Endothelial cell of umbilical vein (primary cell): ENCODE measurements at regions not wholly inside any gene's neighbourhood (a gene's known extent, or its start where the extent isn't known, plus 50 kb on each side); places are given as distances from the start of the nearest gene placed in this dataset.
A peak's percentile ranks its signal among the peaks of the same experiment; 100 is the strongest.

Source experiments
- BruUV-seq: library from RNA; stranded (reverse); fragments of 400-500 nt; replicated peaks from 2 replicates; lab custom pipeline; 2021; lab: Mats Ljungman, UMichigan
- CTCF ChIA-PET: fragments of 300-600, 350-600 bp; sonication (Branson Sonifier 250); formaldehyde crosslinking; loops from one replicate; lab custom pipeline; 2021; ENCODE audit warnings: antibody characterized with exemption, inconsistent platforms; lab: Charles Lee
- POLR2A ChIA-PET: fragments of 300-600, 350-600 bp; sonication (Branson Sonifier 250); formaldehyde crosslinking; loops from one replicate; lab custom pipeline; 2021; ENCODE audit warnings: antibody characterized with exemption, inconsistent platforms; lab: Charles Lee
- DNase-seq: peaks from one replicate; pipeline ENCODE4 v3.0.0-alpha.2; 2011; ENCODE audit warnings: low read depth, low spot score
- FAIRE-seq: peaks from 2 replicates; lab custom pipeline; 2011; peaks lifted over from hg19 to GRCh38; lab: Jason Lieb, UNC
- H2AFZ ChIP-seq: 2 replicates; pipeline ENCODE4 v1.6.0; 2012; ENCODE audit warnings: low read depth, low read length, control low read depth, inconsistent platforms
- H3K27ac ChIP-seq: 2 replicates; pipeline ENCODE4 v1.5.1; 2011; ENCODE audit warnings: low read depth, mild to moderate bottlenecking, control low read depth, low read length, moderate library complexity; ENCODE audit not compliant: insufficient read depth
- H3K27me3 ChIP-seq, 2 experiments: 2 replicates each; pipeline versions ENCODE4 v1.6.0 to v1.6.1; 2011; ENCODE audit warnings: low read length in 2 of 2, mixed read lengths in 1 of 2; ENCODE audit not compliant: control insufficient read depth in 2 of 2, insufficient read depth in 2 of 2
- H3K36me3 ChIP-seq, 2 experiments: 2 replicates in 1 of 2; 3 replicates in 1 of 2; pipeline ENCODE4 v1.5.1; 2011; ENCODE audit warnings: low read length in 2 of 2, mild to moderate bottlenecking in 1 of 2, moderate library complexity in 1 of 2; ENCODE audit not compliant: control insufficient read depth in 2 of 2, insufficient read depth in 2 of 2; ENCODE audit errors: extremely low read depth in 1 of 2
- H3K4me1 ChIP-seq: 3 replicates; pipeline ENCODE4 v1.5.1; 2011; ENCODE audit warnings: mild to moderate bottlenecking, low read length; ENCODE audit not compliant: control insufficient read depth, insufficient read depth; ENCODE audit errors: extremely low read depth
- H3K4me2 ChIP-seq: 2 replicates; pipeline ENCODE4 v1.6.1; 2011; ENCODE audit warnings: low read length, control low read depth, mixed read lengths; ENCODE audit not compliant: insufficient read depth
- H3K4me3 ChIP-seq, 3 experiments: fragments of 200-600 bp in 1 of 3; sonication (generic), shearing (Covaris generic) in 1 of 3; replicated peaks in 1 of 3; 2 replicates each; pipeline ENCODE4 v1.5.1; 2011 to 2016; ENCODE audit warnings: control low read depth in 3 of 3, low read length in 3 of 3, mild to moderate bottlenecking in 2 of 3, inconsistent platforms in 1 of 3, low read depth in 1 of 3, moderate library complexity in 1 of 3; ENCODE audit not compliant: insufficient read depth in 1 of 3
- H3K79me2 ChIP-seq: 2 replicates; pipeline ENCODE4 v1.6.0; 2012; ENCODE audit warnings: low read length, inconsistent platforms; ENCODE audit not compliant: control insufficient read depth, insufficient read depth
- H3K9ac ChIP-seq: replicated peaks from 2 replicates; pipeline ENCODE3; 2011; ENCODE audit warnings: low read length, control low read depth; ENCODE audit not compliant: insufficient read depth; ENCODE audit errors: extremely low read depth
- H3K9me1 ChIP-seq: replicated peaks from 3 replicates; pipeline ENCODE4 v1.6.0; 2011; ENCODE audit warnings: mild to moderate bottlenecking, low read length; ENCODE audit not compliant: control insufficient read depth, insufficient read depth; ENCODE audit errors: extremely low read depth
- H3K9me3 ChIP-seq: replicated peaks from 2 replicates; pipeline ENCODE4 v1.5.1; 2012; ENCODE audit warnings: low read length, inconsistent platforms; ENCODE audit not compliant: control insufficient read depth, insufficient read depth
- H4K20me1 ChIP-seq: replicated peaks from 2 replicates; pipeline ENCODE3; 2011; ENCODE audit warnings: mild to moderate bottlenecking, low read length; ENCODE audit not compliant: control insufficient read depth, insufficient read depth; ENCODE audit errors: extremely low read depth
- EZH2 ChIP-seq: IDR thresholded peaks from 2 replicates; pipeline ENCODE4 v1.6.1; 2012; ENCODE audit warnings: borderline replicate concordance, low read depth, mild to moderate bottlenecking, moderate library complexity, low read length, inconsistent platforms; ENCODE audit not compliant: severe bottlenecking
- FOS ChIP-seq: IDR thresholded peaks from 2 replicates; pipeline ENCODE4 v1.6.1; 2011; ENCODE audit warnings: mild to moderate bottlenecking, low read length, moderate library complexity, borderline replicate concordance; ENCODE audit not compliant: insufficient read depth
- GATA2 ChIP-seq: IDR thresholded peaks from 2 replicates; pipeline ENCODE4 v1.7.0; 2011; ENCODE audit warnings: low read depth, mild to moderate bottlenecking, moderate library complexity, mixed read lengths, low read length; ENCODE audit not compliant: insufficient read length, insufficient read depth
- JUN ChIP-seq: IDR thresholded peaks from 2 replicates; pipeline ENCODE4 v1.6.1; 2011; ENCODE audit warnings: borderline replicate concordance, low read depth; ENCODE audit not compliant: insufficient read length, insufficient read depth
- MYC ChIP-seq: IDR thresholded peaks from one replicate; pipeline ENCODE4 v1.6.1; 2011; ENCODE audit warnings: mild to moderate bottlenecking, low read depth, low read length
- POLR2A ChIP-seq: IDR thresholded peaks from 2 replicates; pipeline ENCODE4 v1.6.1; 2012; ENCODE audit warnings: low read depth, mild to moderate bottlenecking, control low read depth, low read length
- POLR2AphosphoS5 ChIP-seq: IDR thresholded peaks from 2 replicates; pipeline ENCODE4 v1.6.1; 2012; ENCODE audit warnings: low read depth, mild to moderate bottlenecking, control low read depth, low read length, moderate library complexity; ENCODE audit not compliant: insufficient read depth
- dilution Hi-C: fragments of 300-500 bp; cut with MboI; formaldehyde crosslinking; loops from one replicate; pipeline ENCODE4 v1.15.0; 2019; ENCODE audit warnings: low sequenced_read_pairs; ENCODE audit not compliant: extremely low pct_ligation_motif_present
- intact Hi-C: fragments of 100-400 bp; cut with micrococcal nuclease; formaldehyde crosslinking; loops from one replicate; pipeline ENCODE4 v1.10.0; 2022
- TF ChIP-seq, protein P1 (sequence below): IDR thresholded peaks from 2 replicates; pipeline ENCODE4 v1.6.1; 2011; ENCODE audit not compliant: insufficient read depth, insufficient read length
- TF ChIP-seq, protein P2 (sequence below), 2 donors: IDR thresholded peaks; 1 replicate in 1 of 2; 2 replicates in 1 of 2; pipeline ENCODE4 v1.5.1; 2011; ENCODE audit warnings: low read length in 2 of 2, mild to moderate bottlenecking in 2 of 2, moderate library complexity in 2 of 2, control low read depth in 1 of 2, inconsistent platforms in 1 of 2, low read depth in 1 of 2; ENCODE audit not compliant: insufficient read depth in 1 of 2; ENCODE audit errors: extremely low read depth in 1 of 2

DNA sequence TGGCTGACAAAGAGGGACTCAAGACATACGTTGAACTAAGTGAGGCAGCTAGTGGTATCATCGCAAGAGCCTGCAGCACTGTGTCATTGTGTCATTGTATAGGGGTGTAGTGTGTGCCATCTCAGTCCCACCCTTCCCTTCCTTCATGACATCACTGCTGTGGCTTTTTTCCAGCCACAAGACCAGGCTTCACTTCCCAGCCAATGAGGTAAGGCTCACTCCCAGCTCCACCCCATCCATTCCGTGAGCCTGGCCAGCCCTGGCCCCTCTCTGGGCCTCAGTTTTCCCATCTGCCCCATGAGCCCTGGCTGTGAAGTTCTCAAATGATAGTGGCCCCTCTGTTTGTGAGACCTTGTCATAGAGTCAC, 134.3 kb upstream of the ZMIZ1 start:
- Histone ChIP-seq H2AFZ (peak overlapping the region; percentile 6), H3K36me3 (no peaks in the 10 kb centered on the region), H3K4me2 (no peak overlapping the region), H4K20me1 (no peaks in the 10 kb centered on the region), H3K4me1 (peaks cover 33% of the 10 kb centered on the region), H3K79me2 (no peaks in the 10 kb centered on the region), H3K27me3 (no peaks in the 10 kb centered on the region), H3K9ac (no peak overlapping the region), H3K9me1 (no peaks in the 10 kb centered on the region), H3K4me3 (no peak overlapping the region), H3K27ac (no peak overlapping the region), H3K9me3 (no peaks in the 10 kb centered on the region)
- dilution Hi-C loops (no loop called here), intact Hi-C loops (no loop called here)
- DNase-seq (no peak), FAIRE-seq (no peak)
- TF ChIP-seq EZH2 (no peak), GATA2 (no peak), MYC (no peak), JUN (no peak), POLR2AphosphoS5 (no peak), POLR2A (no peak), FOS (no peak)
- TF ChIP-seq, protein P1, sequence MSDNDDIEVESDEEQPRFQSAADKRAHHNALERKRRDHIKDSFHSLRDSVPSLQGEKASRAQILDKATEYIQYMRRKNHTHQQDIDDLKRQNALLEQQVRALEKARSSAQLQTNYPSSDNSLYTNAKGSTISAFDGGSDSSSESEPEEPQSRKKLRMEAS = no peak
- TF ChIP-seq, protein P2, sequence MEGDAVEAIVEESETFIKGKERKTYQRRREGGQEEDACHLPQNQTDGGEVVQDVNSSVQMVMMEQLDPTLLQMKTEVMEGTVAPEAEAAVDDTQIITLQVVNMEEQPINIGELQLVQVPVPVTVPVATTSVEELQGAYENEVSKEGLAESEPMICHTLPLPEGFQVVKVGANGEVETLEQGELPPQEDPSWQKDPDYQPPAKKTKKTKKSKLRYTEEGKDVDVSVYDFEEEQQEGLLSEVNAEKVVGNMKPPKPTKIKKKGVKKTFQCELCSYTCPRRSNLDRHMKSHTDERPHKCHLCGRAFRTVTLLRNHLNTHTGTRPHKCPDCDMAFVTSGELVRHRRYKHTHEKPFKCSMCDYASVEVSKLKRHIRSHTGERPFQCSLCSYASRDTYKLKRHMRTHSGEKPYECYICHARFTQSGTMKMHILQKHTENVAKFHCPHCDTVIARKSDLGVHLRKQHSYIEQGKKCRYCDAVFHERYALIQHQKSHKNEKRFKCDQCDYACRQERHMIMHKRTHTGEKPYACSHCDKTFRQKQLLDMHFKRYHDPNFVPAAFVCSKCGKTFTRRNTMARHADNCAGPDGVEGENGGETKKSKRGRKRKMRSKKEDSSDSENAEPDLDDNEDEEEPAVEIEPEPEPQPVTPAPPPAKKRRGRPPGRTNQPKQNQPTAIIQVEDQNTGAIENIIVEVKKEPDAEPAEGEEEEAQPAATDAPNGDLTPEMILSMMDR (IDR thresholded peaks at IDR 0.05; ENCODE audit: extremely low read depth in 1 of 2, insufficient read depth in 1 of 2, low read depth in 1 of 2, low read length in 2 of 2) = no peak
- BruUV-seq = no TSS peak
- ChIA-PET POLR2A (no interaction called here), CTCF (no interaction called here)
